IPS DF 6.9 (cell line): ENCODE measurements at regions not wholly inside any gene's neighbourhood (a gene's known extent, or its start where the extent isn't known, plus 50 kb on each side); places are given as distances from the start of the nearest gene placed in this dataset.

Experiments used
- DNase-seq: peaks from one replicate; pipeline ENCODE4 v3.0.0-alpha.2; 2013; ENCODE audit warnings: low read depth, low spot score
- H3K27ac ChIP-seq: one replicate; pipeline ENCODE4 v1.5.1; 2013; ENCODE audit warnings: low read length, control low read depth
- H3K27me3 ChIP-seq: 2 replicates; pipeline ENCODE4 v1.6.1; 2013; ENCODE audit warnings: mild to moderate bottlenecking, low read length; ENCODE audit not compliant: control insufficient read depth, insufficient read depth
- H3K36me3 ChIP-seq: 2 replicates; pipeline ENCODE4 v1.6.1; 2013; ENCODE audit warnings: low read length; ENCODE audit not compliant: control insufficient read depth, insufficient read depth
- H3K4me1 ChIP-seq: 2 replicates; pipeline ENCODE4 v1.6.1; 2013; ENCODE audit warnings: low read length; ENCODE audit not compliant: control insufficient read depth, insufficient read depth
- H3K4me3 ChIP-seq: 2 replicates; pipeline ENCODE4 v1.5.1; 2013; ENCODE audit warnings: mild to moderate bottlenecking, low read length
- H3K9me3 ChIP-seq: 2 replicates; pipeline ENCODE4 v1.6.1; 2013; ENCODE audit warnings: low read length, inconsistent platforms; ENCODE audit not compliant: control insufficient read depth, insufficient read depth
- WGBS: extraction: QIAGEN DNeasy Blood & Tissue Kit; methylation state at CpG from one replicate; pipeline ENCODE4 v1.1.7; 2013; ENCODE audit warnings: mixed read lengths, missing lambda C conversion rate; ENCODE audit not compliant: insufficient read length, insufficient coverage; 5-methylcytosine and 5-hydroxymethylcytosine counted together

- no CpG with 5 or more reads among the region's 11 CpGs for WGBS
- H3K27ac ChIP-seq, result no peak overlapping the region
- no peaks in the 10 kb centered on the region for H3K9me3 ChIP-seq
- no peak for DNase-seq
- no peaks in the 10 kb centered on the region for H3K36me3 ChIP-seq
- no peaks in the 10 kb centered on the region for H3K4me1 ChIP-seq
- no peak overlapping the region for H3K4me3 ChIP-seq
- H3K27me3 ChIP-seq, result no peaks in the 10 kb centered on the region
Measured at GRCh38 chr22:27133681-27134314, 476.4 kb downstream of the MIAT start.

DNA sequence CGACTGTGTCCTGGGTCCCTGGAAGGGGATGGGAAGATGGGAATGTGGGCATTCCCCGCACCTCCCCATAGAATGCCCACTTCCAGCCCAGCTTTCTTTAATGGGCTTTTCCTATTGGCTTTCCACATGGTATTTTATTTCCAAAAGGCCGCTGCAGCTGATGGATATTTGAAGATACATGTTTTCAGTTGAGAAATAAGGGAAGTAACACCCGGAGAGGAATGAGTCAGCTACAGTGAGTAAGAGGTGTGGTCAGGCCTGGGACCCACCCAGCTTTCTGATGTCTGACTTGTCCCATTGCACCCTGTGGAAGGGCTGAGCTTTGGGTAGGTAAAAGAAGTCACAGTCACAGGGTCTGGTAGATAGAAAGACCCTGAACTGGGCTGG is 476.9 kb downstream of the MIAT start:
- Histone ChIP-seq H3K4me1 (no peaks in the 10 kb centered on the region), H3K27ac (no peak overlapping the region), H3K4me3 (no peak overlapping the region), H3K9me3 (no peaks in the 10 kb centered on the region), H3K27me3 (no peaks in the 10 kb centered on the region), H3K36me3 (no peaks in the 10 kb centered on the region)
- WGBS, result no CpG with 5 or more reads among the region's 4 CpGs
- no peak for DNase-seq

- no CpG with 5 or more reads among the region's 7 CpGs for WGBS
- no peak for DNase-seq
- Histone ChIP-seq H3K36me3 (no peaks in the 10 kb centered on the region), H3K27ac (no peak overlapping the region), H3K4me3 (no peak overlapping the region), H3K27me3 (no peaks in the 10 kb centered on the region), H3K4me1 (no peaks in the 10 kb centered on the region), H3K9me3 (no peaks in the 10 kb centered on the region)
Measured at GRCh38 chr22:27135031-27135981, 477.9 kb downstream of the MIAT start.

DNA sequence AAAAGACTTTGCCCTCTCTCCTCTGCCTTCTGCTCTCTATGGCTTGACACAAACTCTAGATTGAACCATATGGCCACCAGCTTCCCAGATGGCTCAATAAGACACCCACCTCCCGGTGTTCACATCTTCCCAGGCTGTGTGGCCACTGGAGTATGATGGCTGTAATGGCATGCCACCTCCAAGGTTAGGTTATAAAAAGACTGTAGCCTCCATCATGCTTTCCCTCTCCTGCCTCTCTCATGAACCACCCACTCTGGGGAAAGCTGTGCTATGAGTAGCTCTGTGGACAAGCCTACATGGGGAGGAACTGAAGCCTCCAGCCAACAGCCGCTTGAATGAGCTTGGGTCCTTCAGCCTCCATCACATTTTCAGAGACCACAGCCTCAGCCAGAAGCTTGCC is 479.2 kb downstream of the MIAT start:
- no peak overlapping the region for H3K27ac ChIP-seq
- no peaks in the 10 kb centered on the region for H3K9me3 ChIP-seq
- no peak for DNase-seq
- no peak overlapping the region for H3K4me3 ChIP-seq
- H3K4me1 ChIP-seq, result no peaks in the 10 kb centered on the region
- H3K36me3 ChIP-seq, result no peaks in the 10 kb centered on the region
- H3K27me3 ChIP-seq, result no peaks in the 10 kb centered on the region
- no CpG with 5 or more reads among the region's 2 CpGs for WGBS

GRCh38 chr22:27137871-27138337 is 480.5 kb downstream of the MIAT start:
- Histone ChIP-seq H3K27me3 (no peaks in the 10 kb centered on the region), H3K4me1 (no peaks in the 10 kb centered on the region), H3K9me3 (no peaks in the 10 kb centered on the region), H3K27ac (no peak overlapping the region), H3K36me3 (no peaks in the 10 kb centered on the region), H3K4me3 (no peak overlapping the region)
- DNase-seq, result no peak
- no CpG with 5 or more reads among the region's 13 CpGs for WGBS

DNA sequence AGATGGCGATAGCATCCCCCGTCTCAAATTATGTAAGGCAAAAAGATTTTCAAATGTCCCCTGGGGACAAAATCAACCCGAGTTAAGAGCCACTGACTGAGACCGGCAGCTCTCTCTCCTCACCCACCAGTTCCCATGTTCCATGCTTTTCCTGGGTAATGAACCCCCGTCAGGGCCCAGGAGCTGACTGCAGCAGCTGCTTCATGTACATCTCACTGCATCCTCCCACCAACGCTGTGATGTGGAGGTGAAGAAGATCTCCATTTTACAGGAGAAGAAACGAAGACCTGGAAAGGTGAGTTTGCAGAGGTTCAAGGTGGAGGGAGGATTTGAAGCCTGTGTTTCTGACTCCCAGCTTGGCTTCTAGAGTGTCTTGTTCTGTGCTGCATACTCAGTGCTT is 481.1 kb downstream of the MIAT start:
- Histone ChIP-seq H3K27ac (no peak overlapping the region), H3K4me3 (no peak overlapping the region), H3K4me1 (no peaks in the 10 kb centered on the region), H3K9me3 (no peaks in the 10 kb centered on the region), H3K27me3 (no peaks in the 10 kb centered on the region), H3K36me3 (no peaks in the 10 kb centered on the region)
- no peak for DNase-seq
- no CpG with 5 or more reads among the region's 7 CpGs for WGBS

- no peak for DNase-seq
- Histone ChIP-seq H3K36me3 (no peaks in the 10 kb centered on the region), H3K4me1 (no peaks in the 10 kb centered on the region), H3K27ac (no peak overlapping the region), H3K27me3 (no peaks in the 10 kb centered on the region), H3K4me3 (no peak overlapping the region), H3K9me3 (no peaks in the 10 kb centered on the region)
- WGBS, result no CpG with 5 or more reads among the region's 11 CpGs
Measured at GRCh38 chr22:27139935-27140511, 482.6 kb downstream of the MIAT start.

DNA sequence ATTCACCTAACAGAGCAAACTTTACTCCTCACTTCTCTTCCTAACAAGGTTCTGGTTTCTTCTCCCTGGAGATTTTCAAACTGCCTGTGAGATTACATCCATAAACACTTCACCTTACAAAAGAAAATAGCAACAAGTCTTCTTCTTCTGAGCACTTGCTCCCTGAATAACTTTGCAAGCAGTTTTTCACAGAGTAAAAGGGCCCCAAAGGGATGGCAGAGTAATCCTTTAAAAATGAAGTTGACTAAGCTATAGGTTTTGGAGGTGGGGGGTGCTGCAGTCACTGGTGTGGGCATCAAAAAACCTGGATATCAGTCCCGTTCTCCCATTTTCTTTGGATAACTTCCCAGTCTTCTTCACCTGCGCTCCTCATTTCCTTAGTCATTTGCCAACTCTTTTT is 484.9 kb downstream of the MIAT start:
- Histone ChIP-seq H3K27me3 (no peaks in the 10 kb centered on the region), H3K4me1 (no peaks in the 10 kb centered on the region), H3K27ac (no peak overlapping the region), H3K9me3 (no peaks in the 10 kb centered on the region), H3K4me3 (no peak overlapping the region), H3K36me3 (no peaks in the 10 kb centered on the region)
- DNase-seq, result no peak
- no CpG with 5 or more reads among the region's 2 CpGs for WGBS

DNA sequence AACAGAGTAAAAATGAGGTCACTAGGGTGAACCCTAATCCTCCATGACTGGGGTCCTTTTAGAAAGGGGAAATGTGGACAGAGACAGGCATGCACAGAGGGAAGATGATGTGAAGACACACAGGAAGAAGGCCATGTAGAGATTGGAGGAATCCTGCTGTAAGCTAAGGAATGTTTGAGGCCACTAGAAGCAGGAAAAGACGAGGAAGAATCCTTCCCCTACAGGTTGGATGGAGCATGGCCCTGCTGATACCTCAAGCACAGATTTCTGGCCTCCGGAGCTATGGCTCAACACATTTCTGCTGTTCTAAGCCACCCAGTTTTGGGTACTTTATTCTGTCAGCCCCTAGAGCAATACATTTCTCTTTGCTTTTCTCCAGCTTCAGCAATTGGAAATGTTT is 486.9 kb downstream of the MIAT start:
- DNase-seq, result no peak

GRCh38 chr22:27146866-27147633 is 489.7 kb downstream of the MIAT start:
- no peak overlapping the region for H3K27ac ChIP-seq
- no peak overlapping the region for H3K4me3 ChIP-seq
- DNase-seq, result no peak
- H3K9me3 ChIP-seq, result no peaks in the 10 kb centered on the region
- no CpG with 5 or more reads among the region's 4 CpGs for WGBS
- no peaks in the 10 kb centered on the region for H3K4me1 ChIP-seq
- H3K36me3 ChIP-seq, result no peaks in the 10 kb centered on the region
- H3K27me3 ChIP-seq, result no peaks in the 10 kb centered on the region

More for the DNA sequence above, 486.9 kb downstream of the MIAT start:
- H3K4me1 ChIP-seq, result no peaks in the 10 kb centered on the region
- H3K4me3 ChIP-seq, result no peak overlapping the region
- H3K36me3 ChIP-seq, result no peaks in the 10 kb centered on the region
- no peaks in the 10 kb centered on the region for H3K27me3 ChIP-seq
- no CpG with 5 or more reads among the region's 2 CpGs for WGBS
- no peak overlapping the region for H3K27ac ChIP-seq
- H3K9me3 ChIP-seq, result no peaks in the 10 kb centered on the region
